Panc1 (cell line): ENCODE measurements at regions not wholly inside any gene's neighbourhood (a gene's known extent, or its start where the extent isn't known, plus 50 kb on each side); places are given as distances from the start of the nearest gene placed in this dataset.

Source experiments
- ATAC-seq: fragments of 200-7000 bp; cut with Tn5 transposase; 2 replicates; pipeline ENCODE4 v1.9.1; 2020; ENCODE audit warnings: mild to moderate bottlenecking, moderate library complexity
- BruUV-seq: library from RNA; stranded (reverse); fragments of 400-500 nt; replicated peaks from 2 replicates; lab custom pipeline; 2021; lab: Mats Ljungman, UMichigan
- CTCF ChIA-PET: fragments of 300-600 bp; sonication (Branson Sonifier 250); formaldehyde crosslinking; loops from one replicate; lab custom pipeline; 2022; ENCODE audit warnings: antibody characterized with exemption; lab: Charles Lee
- POLR2A ChIA-PET: fragments of 300-600 bp; sonication (Branson Sonifier 250); formaldehyde crosslinking; loops from one replicate; lab custom pipeline; 2022; ENCODE audit warnings: antibody characterized with exemption; lab: Charles Lee
- DNase-seq: peaks from one replicate; pipeline ENCODE4 v3.0.0-alpha.2; 2010; ENCODE audit warnings: low read depth, low spot score
- H3K27ac ChIP-seq: 2 replicates; pipeline ENCODE4 v1.5.1; 2011; ENCODE audit warnings: mild to moderate bottlenecking, low read length, inconsistent platforms
- H3K27me3 ChIP-seq: fragments of 200-500 bp; sonication (Bioruptor generic); 2 replicates; pipeline ENCODE4 v1.6.0; 2014; ENCODE audit warnings: low read length, inconsistent platforms; ENCODE audit not compliant: control insufficient read depth, insufficient read depth
- H3K36me3 ChIP-seq: fragments of 200-500 bp; sonication (Bioruptor generic); 2 replicates; pipeline ENCODE4 v1.5.1; 2014; ENCODE audit warnings: inconsistent platforms, mild to moderate bottlenecking, low read length, moderate library complexity; ENCODE audit not compliant: control insufficient read depth, insufficient read depth
- H3K4me1 ChIP-seq: 2 replicates; pipeline ENCODE4 v1.5.1; 2011; ENCODE audit warnings: inconsistent platforms, mild to moderate bottlenecking, low read length, moderate library complexity; ENCODE audit not compliant: control insufficient read depth, insufficient read depth
- H3K4me3 ChIP-seq, 2 experiments: 2 replicates each; pipeline ENCODE4 v1.5.1; 2011 to 2012; ENCODE audit warnings: low read depth in 2 of 2, low read length in 2 of 2, mild to moderate bottlenecking in 2 of 2, inconsistent platforms in 1 of 2, moderate library complexity in 1 of 2
- H3K9me3 ChIP-seq: fragments of 200-500 bp; sonication (Bioruptor generic); 2 replicates; pipeline ENCODE4 v1.5.1; 2014; ENCODE audit warnings: low read depth, mild to moderate bottlenecking, inconsistent platforms, low read length, moderate library complexity; ENCODE audit not compliant: control insufficient read depth, insufficient read depth
- CTCF ChIP-seq: fragments of 450-650 bp; IDR thresholded peaks from 2 replicates; pipeline ENCODE4 v1.5.1; 2017; ENCODE audit warnings: mild to moderate bottlenecking
- POLR2AphosphoS5 ChIP-seq: IDR thresholded peaks from 2 replicates; pipeline ENCODE4 v1.6.1; 2012; ENCODE audit warnings: mild to moderate bottlenecking, low read depth, low read length, moderate library complexity
- REST ChIP-seq, 2 experiments: IDR thresholded peaks; 2 replicates each; pipeline ENCODE4 v1.6.1; 2011 to 2012; ENCODE audit warnings: low read depth in 2 of 2, control low read depth in 1 of 2, low read length in 1 of 2, mild to moderate bottlenecking in 1 of 2, moderate library complexity in 1 of 2; ENCODE audit not compliant: insufficient read depth in 1 of 2
- SIN3A ChIP-seq: IDR thresholded peaks from 2 replicates; pipeline ENCODE4 v1.6.1; 2012; ENCODE audit warnings: low read depth, mild to moderate bottlenecking, low read length, moderate library complexity, borderline replicate concordance; ENCODE audit not compliant: insufficient read depth
- TCF7L2 ChIP-seq: IDR thresholded peaks from 2 replicates; pipeline ENCODE4 v1.6.1; 2011; ENCODE audit warnings: mild to moderate bottlenecking, low read depth, low read length, inconsistent platforms
- in situ Hi-C: cut with HindIII; loops from 2 replicates; pipeline ENCODE4 v1.10.0; 2016; ENCODE audit warnings: low sequenced_read_pairs, low pct_unique_long_range_greater_than_20kb
- intact Hi-C: fragments of 100-400 bp; cut with micrococcal nuclease; formaldehyde crosslinking; loops from one replicate; pipeline ENCODE4 v1.10.0; 2022; ENCODE audit not compliant: unreplicated experiment

GRCh38 chr4:159045321-159045720 is 57.6 kb upstream of the RAPGEF2 start:
- DNase-seq (no peak), ATAC-seq (no peak)
- no peaks in the 10 kb centered on the region for H3K36me3 ChIP-seq
- TF ChIP-seq TCF7L2 (no peak), REST (IDR thresholded peaks at IDR 0.05; ENCODE audit: insufficient read depth in 1 of 2, low read depth in 2 of 2, low read length in 1 of 2) (no peak), POLR2AphosphoS5 (no peak), CTCF (no peak), SIN3A (no peak)
- intact Hi-C loops (no loop called here), in situ Hi-C loops (no loop called here)
- H3K9me3 ChIP-seq, result no peaks in the 10 kb centered on the region
- CTCF ChIA-PET, result no interaction called here
- H3K4me3 ChIP-seq, result no peak overlapping the region
- POLR2A ChIA-PET, result no interaction called here
- H3K27me3 ChIP-seq, result no peaks in the 10 kb centered on the region
- no TSS peak for BruUV-seq
- no peak overlapping the region for H3K27ac ChIP-seq
- H3K4me1 ChIP-seq, result peaks cover 5% of the 10 kb centered on the region; the same call in 1 of the 2 replicates

GRCh38 chr4:159046683-159047082 is 56.2 kb upstream of the RAPGEF2 start:
- no TSS peak for BruUV-seq
- CTCF ChIA-PET, result no interaction called here
- no peak for ATAC-seq

More at GRCh38 chr4:159046683-159047082, 56.2 kb upstream of the RAPGEF2 start:
- no peak overlapping the region for H3K27ac ChIP-seq
- no peaks in the 10 kb centered on the region for H3K36me3 ChIP-seq
- H3K4me3 ChIP-seq, result no peak overlapping the region
- H3K27me3 ChIP-seq, result no peaks in the 10 kb centered on the region
- H3K9me3 ChIP-seq, result no peaks in the 10 kb centered on the region
- in situ Hi-C loops, result no loop called here
- intact Hi-C loops, result no loop called here
- H3K4me1 ChIP-seq, result peaks cover 5% of the 10 kb centered on the region; the same call in 1 of the 2 replicates
- POLR2A ChIA-PET, result no interaction called here
- DNase-seq, result no peak
- TF ChIP-seq CTCF (no peak), TCF7L2 (no peak), REST (IDR thresholded peaks at IDR 0.05; ENCODE audit: insufficient read depth in 1 of 2, low read depth in 2 of 2, low read length in 1 of 2) (no peak), SIN3A (no peak), POLR2AphosphoS5 (no peak)
